Urinary bladder (tissue), 3 donors: ENCODE measurements at regions not wholly inside any gene's neighbourhood (a gene's known extent, or its start where the extent isn't known, plus 50 kb on each side); places are given as distances from the start of the nearest gene placed in this dataset.

Experiments
- DNase-seq: peaks from one replicate; pipeline ENCODE4 v3.0.0-alpha.2; 2015; ENCODE audit errors: extremely low spot score
- H3K27ac ChIP-seq: one replicate; pipeline ENCODE4 v1.5.1; 2013; ENCODE audit warnings: low read depth, mild to moderate bottlenecking, moderate library complexity
- H3K36me3 ChIP-seq: one replicate; pipeline ENCODE4 v1.6.1; 2013; ENCODE audit warnings: mild to moderate bottlenecking, moderate library complexity; ENCODE audit not compliant: insufficient read depth
- H3K4me1 ChIP-seq: one replicate; pipeline ENCODE4 v1.6.1; 2013; ENCODE audit warnings: mild to moderate bottlenecking, moderate library complexity; ENCODE audit not compliant: insufficient read depth
- H3K4me3 ChIP-seq: one replicate; pipeline ENCODE4 v1.5.1; 2013; ENCODE audit warnings: low read depth, low read length
- WGBS: extraction: QIAGEN DNeasy Blood & Tissue Kit; methylation state at CpG from one replicate; pipeline ENCODE4 v1.1.7; 2013; 5-methylcytosine and 5-hydroxymethylcytosine counted together
- donor health status: healthy with polysubstance abuse.
- donor health status: healthy.

DNA sequence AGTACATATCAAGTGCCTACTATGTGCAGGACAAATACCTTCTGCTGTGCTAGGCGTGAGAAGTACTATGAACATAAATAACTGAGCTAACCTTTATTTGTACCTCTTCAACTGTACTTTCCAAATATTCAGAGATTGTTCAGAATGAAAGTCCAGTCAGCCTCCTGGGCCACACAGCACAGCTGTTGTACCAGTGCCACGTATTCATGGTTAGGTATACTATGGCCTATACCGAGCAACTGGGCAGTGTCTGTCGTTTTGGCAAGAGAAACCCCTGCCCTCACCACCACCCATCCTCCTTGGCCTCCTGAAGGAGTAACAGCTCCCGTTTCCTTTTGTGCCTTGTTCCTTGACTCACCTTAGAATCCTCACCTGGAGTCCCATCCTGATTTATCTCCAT is 53.0 kb downstream of the RASSF10 start:
- 94% methylated on average over 5 of the region's 5 CpGs for WGBS
- DNase-seq = no peak
- Histone ChIP-seq H3K27ac (no peak overlapping the region), H3K4me3 (no peak overlapping the region), H3K36me3 (no peaks in the 10 kb centered on the region), H3K4me1 (no peaks in the 10 kb centered on the region)

DNA sequence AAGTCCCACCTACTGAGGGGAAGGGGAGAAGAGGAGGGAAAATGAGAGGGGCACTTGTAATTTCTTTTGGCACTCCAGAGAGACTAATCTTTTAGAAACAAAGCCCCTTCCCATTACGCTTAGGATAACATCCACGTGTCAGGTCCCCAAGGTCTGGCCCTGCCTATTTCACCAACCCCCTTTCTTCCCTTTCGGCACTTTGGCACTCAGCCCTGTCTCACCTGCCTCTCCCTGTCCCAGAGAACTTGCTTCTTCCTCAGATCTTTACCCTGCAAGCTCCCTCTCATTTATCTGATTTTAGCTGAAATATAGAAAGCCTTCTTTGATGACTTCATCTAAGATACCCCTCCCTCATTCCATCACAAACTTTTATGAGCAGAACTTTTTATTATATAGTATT is 55.5 kb downstream of the RASSF10 start:
- DNase-seq = no peak
- H3K4me1 ChIP-seq = no peaks in the 10 kb centered on the region
- no peak overlapping the region for H3K4me3 ChIP-seq
- H3K36me3 ChIP-seq = no peaks in the 10 kb centered on the region
- WGBS = 48% methylated on average over 3 of the region's 3 CpGs
- no peak overlapping the region for H3K27ac ChIP-seq

- WGBS = 70% methylated on average over 10 of the region's 10 CpGs
- Histone ChIP-seq H3K36me3 (no peaks in the 10 kb centered on the region), H3K4me1 (no peaks in the 10 kb centered on the region), H3K27ac (no peak overlapping the region), H3K4me3 (no peak overlapping the region)
- no peak for DNase-seq
These were observed 56.2 kb downstream of the RASSF10 start for GRCh38 chr11:13065200-13065787.

- no peaks in the 10 kb centered on the region for H3K36me3 ChIP-seq
- no peak overlapping the region for H3K27ac ChIP-seq
- WGBS = 68% methylated on average over 1 of the region's 1 CpG
- no peak for DNase-seq
- H3K4me1 ChIP-seq = no peaks in the 10 kb centered on the region
- H3K4me3 ChIP-seq = no peak overlapping the region
These were observed 59.1 kb downstream of the RASSF10 start for GRCh38 chr11:13068211-13068610.

DNA sequence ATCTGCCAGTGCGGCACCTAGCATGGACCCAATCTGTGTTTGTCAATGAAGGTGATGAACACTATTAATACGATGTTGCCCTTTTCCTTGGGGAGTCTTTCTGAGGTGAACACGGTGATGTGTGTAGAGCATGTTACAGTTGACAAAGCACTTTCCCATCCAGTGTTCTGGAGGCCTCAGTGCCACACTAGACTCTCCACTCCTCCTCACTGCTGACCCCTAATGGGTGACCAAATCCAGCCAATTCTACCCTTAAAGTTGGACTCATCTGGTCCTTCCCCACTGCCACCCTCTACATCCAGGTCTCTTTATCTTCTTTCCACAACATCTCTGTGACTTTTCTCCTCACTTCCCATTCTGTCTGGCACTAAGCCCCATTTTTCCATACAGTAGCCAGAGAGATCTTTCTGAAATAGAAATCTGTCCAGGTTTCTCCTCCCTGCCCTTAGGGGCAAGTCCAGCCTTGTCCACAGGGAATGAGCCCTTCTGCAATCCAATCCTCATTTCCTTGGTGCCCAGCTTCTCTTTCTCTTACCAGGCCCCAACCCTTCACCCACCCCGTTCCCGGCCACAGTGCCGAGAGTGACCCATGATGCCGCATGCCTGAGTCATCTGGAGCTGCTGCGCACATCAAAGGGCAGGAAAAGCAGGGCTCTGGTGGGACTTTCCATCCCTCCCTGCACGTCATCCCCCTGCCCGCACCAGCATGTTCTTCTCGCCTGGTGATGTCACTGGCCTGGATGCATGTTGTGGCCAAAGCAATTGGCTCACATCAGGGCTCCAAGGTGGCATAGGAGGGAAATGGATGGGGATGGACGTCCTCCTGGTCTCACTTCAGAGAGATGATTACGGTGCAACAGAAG is 64.2 kb downstream of the RASSF10 start:
- no peak for DNase-seq
- Histone ChIP-seq H3K27ac (no peak overlapping the region), H3K4me1 (no peaks in the 10 kb centered on the region), H3K4me3 (no peak overlapping the region), H3K36me3 (no peaks in the 10 kb centered on the region)
- WGBS = 87% methylated on average over 13 of the region's 13 CpGs

- H3K36me3 ChIP-seq = no peaks in the 10 kb centered on the region
- 61% methylated on average over 6 of the region's 6 CpGs for WGBS
- H3K4me1 ChIP-seq = no peaks in the 10 kb centered on the region
- H3K4me3 ChIP-seq = no peak overlapping the region
- no peak for DNase-seq
- no peak overlapping the region for H3K27ac ChIP-seq
These were observed 65.8 kb downstream of the RASSF10 start for GRCh38 chr11:13074714-13075464.

DNA sequence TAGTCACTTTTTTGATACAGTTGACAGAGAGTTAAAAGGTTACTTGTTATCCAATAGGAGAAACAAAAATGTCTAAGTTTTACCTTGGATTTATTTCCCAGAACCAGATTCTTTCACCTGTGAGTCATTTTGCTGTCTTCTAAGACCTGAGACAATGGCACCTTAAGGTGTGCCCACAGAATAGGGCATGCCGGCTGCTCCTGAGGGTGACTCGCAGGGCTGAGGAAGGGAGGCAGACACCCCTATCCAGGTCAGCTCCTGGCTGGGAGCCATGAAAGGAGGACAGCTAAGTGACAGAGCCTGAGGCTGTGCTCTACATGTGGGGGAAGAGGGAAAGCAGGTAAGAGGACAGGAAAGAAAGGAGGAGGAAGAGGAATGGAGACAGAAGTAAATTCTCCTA is 67.8 kb downstream of the RASSF10 start:
- WGBS = 79% methylated on average over 2 of the region's 2 CpGs
- no peaks in the 10 kb centered on the region for H3K4me1 ChIP-seq
- H3K4me3 ChIP-seq = no peak overlapping the region
- no peaks in the 10 kb centered on the region for H3K36me3 ChIP-seq
- no peak overlapping the region for H3K27ac ChIP-seq
- DNase-seq = no peak

DNA sequence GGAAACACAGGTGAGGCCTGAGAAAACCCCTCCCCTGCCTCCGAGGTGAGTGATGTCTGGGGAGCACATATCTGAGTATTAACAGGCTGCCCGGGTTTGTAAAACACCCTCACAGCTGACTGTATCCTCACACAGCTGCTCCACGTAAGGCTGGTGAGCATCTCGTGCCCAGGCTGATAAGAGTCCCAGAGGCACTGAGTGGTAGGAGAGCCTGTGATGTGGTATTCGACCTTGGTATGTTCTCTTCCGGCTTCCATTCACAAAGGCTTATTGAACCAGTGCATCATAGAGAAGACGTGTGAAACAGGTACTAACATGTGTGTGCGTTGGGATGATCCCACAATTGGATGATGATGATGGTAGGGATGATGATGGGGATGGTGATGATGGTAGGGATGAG is 71.7 kb downstream of the RASSF10 start:
- no peak overlapping the region for H3K27ac ChIP-seq
- H3K36me3 ChIP-seq = no peaks in the 10 kb centered on the region
- no peak for DNase-seq
- 76% methylated on average over 8 of the region's 8 CpGs for WGBS
- H3K4me1 ChIP-seq = no peaks in the 10 kb centered on the region
- H3K4me3 ChIP-seq = no peak overlapping the region

DNA sequence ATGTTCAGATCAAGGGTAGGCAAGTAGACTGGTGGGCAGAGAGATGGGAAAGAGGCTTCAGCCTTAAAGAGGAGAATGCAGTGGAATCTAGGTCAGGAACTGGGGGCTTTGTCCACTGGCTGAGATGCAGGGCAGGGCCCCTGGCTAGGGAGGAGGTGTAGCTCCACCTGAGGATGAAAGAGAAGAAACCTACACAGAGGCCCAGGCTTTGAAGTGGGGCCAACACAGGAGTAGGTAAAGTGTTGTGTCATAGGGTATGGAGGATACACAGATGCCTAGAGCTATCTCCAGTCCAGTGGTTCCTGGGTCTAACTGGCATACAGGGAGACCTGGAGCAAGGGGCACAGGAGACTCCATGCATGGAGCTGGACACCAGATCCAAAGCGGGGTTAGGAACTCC is 73.5 kb downstream of the RASSF10 start:
- 91% methylated on average over 1 of the region's 1 CpG for WGBS
- H3K4me1 ChIP-seq = no peaks in the 10 kb centered on the region

DNA sequence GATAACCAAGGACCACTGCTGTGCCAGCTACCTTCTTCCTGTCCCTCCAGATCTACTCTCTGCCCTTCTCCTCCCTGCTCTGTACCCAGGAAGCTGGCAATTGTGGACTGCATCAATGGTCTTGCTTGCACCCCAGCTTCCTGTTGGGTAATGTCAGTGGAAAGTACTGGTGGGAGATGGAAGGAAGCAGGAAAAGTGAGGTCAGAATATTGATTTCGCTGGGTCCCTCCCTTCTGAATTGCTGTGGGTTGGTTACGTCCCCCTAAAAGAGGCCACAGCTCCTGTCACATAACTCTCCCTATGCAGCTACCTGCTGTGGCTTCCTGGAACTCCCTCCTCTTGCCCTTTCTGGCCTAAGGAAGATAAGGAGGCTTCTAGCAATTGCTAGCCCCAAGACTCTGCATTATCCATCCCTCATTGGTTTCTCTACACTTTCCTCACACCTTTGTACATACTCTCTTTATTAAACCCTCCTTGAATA is 81.2 kb downstream of the RASSF10 start:
- WGBS = 74% methylated on average over 2 of the region's 2 CpGs
- no peak for DNase-seq
- no peaks in the 10 kb centered on the region for H3K4me1 ChIP-seq
- no peak overlapping the region for H3K27ac ChIP-seq
- no peak overlapping the region for H3K4me3 ChIP-seq
- H3K36me3 ChIP-seq = no peaks in the 10 kb centered on the region

More for the DNA sequence above, 73.5 kb downstream of the RASSF10 start:
- Histone ChIP-seq H3K27ac (no peak overlapping the region), H3K4me3 (no peak overlapping the region), H3K36me3 (no peaks in the 10 kb centered on the region)
- DNase-seq = no peak

DNA sequence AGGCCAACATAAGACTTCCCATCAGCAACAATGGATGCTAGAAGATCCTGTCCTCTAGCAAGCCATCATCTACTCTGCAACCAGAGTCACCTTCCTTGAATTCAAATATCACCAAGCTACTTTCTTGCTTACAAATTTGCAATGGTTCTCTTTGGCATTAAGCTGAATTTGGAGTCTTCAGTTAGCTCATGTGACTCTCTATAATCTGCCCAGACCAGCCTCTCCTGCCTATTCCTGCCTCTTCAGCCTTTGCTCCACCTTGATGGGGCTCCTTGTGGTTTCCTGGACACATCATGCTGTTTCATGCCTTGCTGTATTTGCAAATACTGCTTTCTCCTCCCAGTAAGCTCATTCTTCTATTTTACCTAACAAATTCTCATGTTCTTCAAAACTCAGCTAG is 82.3 kb downstream of the RASSF10 start:
- Histone ChIP-seq H3K27ac (no peak overlapping the region), H3K36me3 (no peaks in the 10 kb centered on the region), H3K4me1 (no peaks in the 10 kb centered on the region), H3K4me3 (no peak overlapping the region)
- DNase-seq = no peak

GRCh38 chr11:13091804-13092203 is 82.7 kb downstream of the RASSF10 start:
- DNase-seq = no peak
- H3K4me1 ChIP-seq = no peaks in the 10 kb centered on the region
- H3K27ac ChIP-seq = no peak overlapping the region
- no peaks in the 10 kb centered on the region for H3K36me3 ChIP-seq
- no peak overlapping the region for H3K4me3 ChIP-seq
- 51% methylated on average over 1 of the region's 1 CpG for WGBS

DNA sequence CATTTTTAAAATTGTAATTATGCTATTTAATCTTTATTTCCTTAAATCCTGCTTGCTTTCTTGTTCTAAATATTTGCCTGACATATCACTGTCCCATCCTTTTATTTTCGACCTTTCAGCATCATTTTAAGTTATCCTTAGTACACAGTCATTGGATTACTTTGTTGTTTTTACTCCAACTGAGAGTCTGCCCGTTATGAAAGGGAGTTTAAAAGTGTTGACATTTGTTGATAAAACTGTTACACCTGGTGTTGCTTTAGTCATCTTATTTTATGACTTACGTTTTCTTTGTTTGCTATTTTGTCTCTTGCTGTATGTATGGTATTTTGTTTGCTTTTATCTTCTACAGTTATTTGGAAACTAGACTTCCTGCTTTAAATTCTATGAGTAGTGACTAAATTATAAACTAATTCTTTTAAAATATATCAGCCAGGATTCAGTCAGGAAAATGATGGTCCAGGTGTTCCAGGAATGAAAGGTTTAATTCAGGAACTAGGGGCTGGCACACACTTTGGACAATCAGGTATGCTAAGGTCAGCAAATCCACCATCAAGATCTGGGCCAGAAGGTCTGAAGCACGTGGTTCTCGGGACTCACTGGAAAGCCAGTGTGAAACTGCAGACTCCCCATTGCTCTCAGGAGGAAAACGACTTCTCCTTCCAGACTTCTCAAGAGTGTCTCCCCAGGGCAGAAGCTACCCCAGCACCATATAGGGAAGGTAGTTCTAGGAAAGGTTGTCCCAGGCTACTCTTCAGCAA is 86.0 kb downstream of the RASSF10 start:
- no peak overlapping the region for H3K27ac ChIP-seq
- WGBS = 50% methylated on average over 6 of the region's 6 CpGs

More for the DNA sequence above, 86.0 kb downstream of the RASSF10 start:
- DNase-seq = no peak
- Histone ChIP-seq H3K4me3 (no peak overlapping the region), H3K4me1 (no peaks in the 10 kb centered on the region), H3K36me3 (no peaks in the 10 kb centered on the region)
